ENCODE measurements at regions not wholly inside any gene's neighbourhood (a gene's known extent, or its start where the extent isn't known, plus 50 kb on each side); places are given as distances from the start of the nearest gene placed in this dataset.
"Not testable (repeated sequence)": the region's sequence is repeated elsewhere in the genome, so short reads cannot be mapped to it uniquely, and the experiment has no call there.

- Histone ChIP-seq H3K4me1 (replicated peaks) (no peaks in the 10 kb centered on the region), H3K36me3 (no peaks in the 10 kb centered on the region), H3K9me3 (no peaks in the 10 kb centered on the region), H3K4me3 (no peak overlapping the region), H3K27ac (no peak overlapping the region), H3K27me3 (replicated peaks; ENCODE audit: insufficient read depth) (no peaks in the 10 kb centered on the region)
- intact Hi-C loops (cut with DNase I): no loop called here
- 97% methylated on average over 5 of the region's 5 CpGs for WGBS
- TF ChIP-seq CTCF (IDR thresholded peaks at IDR 0.05): no peak
- TF ChIP-seq POLR2AphosphoS5 (IDR thresholded peaks at IDR 0.05): no peak
- TF ChIP-seq POLR2A (IDR thresholded peaks at IDR 0.05): no peak
- no peak for DNase-seq (ENCODE audit: low spot score)
Observed at GRCh38 chr3:30475038-30475808, 131.2 kb upstream of the TGFBR2 start.

- Histone ChIP-seq H3K27me3 (replicated peaks; ENCODE audit: insufficient read depth) (no peaks in the 10 kb centered on the region), H3K27ac (no peak overlapping the region), H3K9me3 (no peaks in the 10 kb centered on the region), H3K36me3 (no peaks in the 10 kb centered on the region), H3K4me1 (replicated peaks) (no peaks in the 10 kb centered on the region), H3K4me3 (no peak overlapping the region)
- DNase-seq (ENCODE audit: low spot score): no peak
- WGBS: 96% methylated on average over 2 of the region's 2 CpGs
- intact Hi-C loops (cut with DNase I): no loop called here
- TF ChIP-seq CTCF (IDR thresholded peaks at IDR 0.05) (no peak), POLR2A (IDR thresholded peaks at IDR 0.05) (no peak), POLR2AphosphoS5 (IDR thresholded peaks at IDR 0.05) (no peak)
Observed at GRCh38 chr3:30475809-30476178, 130.6 kb upstream of the TGFBR2 start.

- WGBS: 55% methylated on average over 3 of the region's 3 CpGs
- no peak for TF ChIP-seq POLR2AphosphoS5 (IDR thresholded peaks at IDR 0.05)
- TF ChIP-seq POLR2A (IDR thresholded peaks at IDR 0.05): no peak
- intact Hi-C loops (cut with DNase I): no loop called here
Observed at GRCh38 chr3:30476368-30477084, 129.9 kb upstream of the TGFBR2 start.

GRCh38 chr3:30477149-30477921 lies 129.1 kb upstream of the TGFBR2 start:
- Histone ChIP-seq H3K4me3 (no peak overlapping the region), H3K4me1 (replicated peaks) (no peaks in the 10 kb centered on the region), H3K27me3 (replicated peaks; ENCODE audit: insufficient read depth) (no peaks in the 10 kb centered on the region), H3K36me3 (no peaks in the 10 kb centered on the region), H3K27ac (no peak overlapping the region), H3K9me3 (no peaks in the 10 kb centered on the region)
- intact Hi-C loops (cut with DNase I): no loop called here
- 77% methylated on average over 5 of the region's 5 CpGs for WGBS
- no peak for DNase-seq (ENCODE audit: low spot score)
- TF ChIP-seq CTCF (IDR thresholded peaks at IDR 0.05) (no peak), POLR2AphosphoS5 (IDR thresholded peaks at IDR 0.05) (no peak), POLR2A (IDR thresholded peaks at IDR 0.05) (no peak)

More at GRCh38 chr3:30476368-30477084, 129.9 kb upstream of the TGFBR2 start:
- Histone ChIP-seq H3K4me1 (replicated peaks) (no peaks in the 10 kb centered on the region), H3K27ac (no peak overlapping the region), H3K4me3 (no peak overlapping the region), H3K27me3 (replicated peaks; ENCODE audit: insufficient read depth) (no peaks in the 10 kb centered on the region), H3K9me3 (no peaks in the 10 kb centered on the region), H3K36me3 (no peaks in the 10 kb centered on the region)
- no peak for DNase-seq (ENCODE audit: low spot score)

GRCh38 chr3:30479737-30480136 lies 126.7 kb upstream of the TGFBR2 start:
- intact Hi-C loops (cut with DNase I); DNase-seq (ENCODE audit: low spot score); H3K4me3 ChIP-seq; H3K36me3 ChIP-seq; H3K4me1 ChIP-seq (replicated peaks); H3K9me3 ChIP-seq; H3K27ac ChIP-seq; H3K27me3 ChIP-seq (replicated peaks; ENCODE audit: insufficient read depth): not testable (repeated sequence)
- WGBS: 64% methylated on average over 2 of the region's 2 CpGs

GRCh38 chr3:30480156-30480555 lies 126.2 kb upstream of the TGFBR2 start:
- H3K36me3 ChIP-seq; H3K27ac ChIP-seq; H3K27me3 ChIP-seq (replicated peaks; ENCODE audit: insufficient read depth); intact Hi-C loops (cut with DNase I); H3K4me3 ChIP-seq; DNase-seq (ENCODE audit: low spot score); H3K9me3 ChIP-seq; H3K4me1 ChIP-seq (replicated peaks): not testable (repeated sequence)
- 96% methylated on average over 1 of the region's 1 CpG for WGBS
